ENCODE measurements at regions not wholly inside any gene's neighbourhood (a gene's known extent, or its start where the extent isn't known, plus 50 kb on each side); places are given as distances from the start of the nearest gene placed in this dataset.

DNA sequence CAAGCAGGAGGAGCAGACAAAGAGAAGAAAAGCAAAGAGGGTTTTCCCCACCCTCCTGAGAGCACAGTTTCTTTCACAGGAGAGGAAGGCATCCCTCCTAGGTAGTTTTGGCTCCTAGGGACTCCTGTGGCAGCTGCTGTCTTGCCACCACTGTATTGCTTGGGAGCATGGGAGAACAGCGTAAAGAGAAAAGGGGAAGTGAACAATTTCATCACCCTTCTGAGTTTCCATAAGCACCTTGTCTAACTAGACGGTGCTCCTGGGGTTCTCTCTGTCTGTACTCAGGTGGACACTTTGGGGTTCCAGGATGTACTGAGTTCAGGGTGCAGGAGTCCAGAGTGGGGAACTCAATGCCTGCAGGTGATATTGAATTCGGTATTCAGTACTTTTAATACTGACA is 1430.5 kb downstream of the TBC1D22A start:
- H3K4me3 ChIP-seq (ENCODE audit: low read depth, low read length) = no peak overlapping the region
- DNase-seq (ENCODE audit: low read depth) = no peak
- in situ Hi-C loops (cut with HindIII; ENCODE audit: low sequenced_read_pairs) = no loop called here
- no peak for TF ChIP-seq CTCF (IDR thresholded peaks at IDR 0.05; ENCODE audit: low read depth, low read length, missing control alignments)

DNA sequence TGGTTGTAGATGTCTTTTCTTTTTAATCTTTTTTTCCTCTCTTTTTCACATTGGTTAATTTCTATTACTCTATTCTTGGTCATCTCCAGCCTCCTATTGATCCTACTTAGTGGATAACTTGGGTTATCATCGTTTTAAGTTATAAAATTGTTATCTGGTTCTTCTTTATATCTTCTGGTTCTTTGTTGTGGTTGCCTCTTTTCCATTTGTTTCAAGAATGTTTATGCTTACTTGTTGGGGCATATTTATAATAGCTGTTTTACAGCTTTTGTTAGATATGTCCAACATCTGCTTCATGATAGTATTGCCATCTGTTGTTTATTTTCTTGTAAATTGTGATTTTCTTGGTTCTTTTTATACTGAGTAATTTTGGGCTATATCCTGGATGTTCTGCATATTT is 1429.6 kb downstream of the TBC1D22A start:
- no peak for TF ChIP-seq CTCF (IDR thresholded peaks at IDR 0.05; ENCODE audit: low read depth, low read length, missing control alignments)
- DNase-seq (ENCODE audit: low read depth) = no peak
- no peak overlapping the region for H3K4me3 ChIP-seq (ENCODE audit: low read depth, low read length)
- in situ Hi-C loops (cut with HindIII; ENCODE audit: low sequenced_read_pairs) = no loop called here

- DNase-seq (ENCODE audit: low read depth) = no peak
- in situ Hi-C loops (cut with HindIII; ENCODE audit: low sequenced_read_pairs) = no loop called here
- no peak overlapping the region for H3K4me3 ChIP-seq (ENCODE audit: low read depth, low read length)
- TF ChIP-seq CTCF (IDR thresholded peaks at IDR 0.05; ENCODE audit: low read depth, low read length, missing control alignments) = no peak
These were observed 1425.8 kb downstream of the TBC1D22A start for GRCh38 chr22:48188231-48188721.

- in situ Hi-C loops (cut with HindIII; ENCODE audit: low sequenced_read_pairs) = no loop called here
These were observed 1424.9 kb downstream of the TBC1D22A start for GRCh38 chr22:48187356-48187755.

DNA sequence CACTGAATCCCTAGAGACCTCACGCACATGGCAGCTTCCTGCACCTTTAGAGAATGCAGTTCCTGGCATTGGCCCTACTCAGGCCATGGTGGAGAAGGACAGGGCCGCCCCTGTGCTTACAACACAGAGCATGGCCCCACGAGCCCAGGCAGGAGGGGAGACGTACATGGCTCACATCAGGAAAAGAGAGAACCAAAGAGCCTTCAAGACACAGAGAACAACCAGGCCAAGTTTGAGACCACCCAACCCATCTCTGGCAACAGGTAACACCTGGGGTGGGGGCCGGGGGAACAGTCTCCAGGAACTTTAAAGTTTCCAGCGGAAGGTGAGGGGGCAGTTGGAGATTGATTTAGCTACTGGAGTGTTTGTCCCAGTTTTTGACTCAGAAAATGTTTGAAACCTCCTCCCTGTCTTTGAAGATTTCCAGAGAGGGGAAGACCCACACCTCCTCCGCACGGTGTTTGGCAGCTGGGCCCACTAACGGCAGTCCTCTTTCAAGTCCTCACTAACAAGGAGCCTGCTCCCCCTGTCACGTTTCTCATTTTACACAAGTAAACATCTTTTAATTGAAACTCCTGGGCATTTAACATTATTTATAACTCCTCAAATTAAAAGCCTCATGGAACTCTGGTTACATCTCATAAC is 1423.8 kb downstream of the TBC1D22A start:
- DNase-seq (ENCODE audit: low read depth) = no peak
- no peak for TF ChIP-seq CTCF (IDR thresholded peaks at IDR 0.05; ENCODE audit: low read depth, low read length, missing control alignments)
- H3K4me3 ChIP-seq (ENCODE audit: low read depth, low read length) = no peak overlapping the region
- in situ Hi-C loops (cut with HindIII; ENCODE audit: low sequenced_read_pairs) = no loop called here

More at GRCh38 chr22:48187356-48187755, 1424.9 kb downstream of the TBC1D22A start:
- DNase-seq (ENCODE audit: low read depth) = no peak
- H3K4me3 ChIP-seq (ENCODE audit: low read depth, low read length) = no peak overlapping the region
- TF ChIP-seq CTCF (IDR thresholded peaks at IDR 0.05; ENCODE audit: low read depth, low read length, missing control alignments) = no peak

DNA sequence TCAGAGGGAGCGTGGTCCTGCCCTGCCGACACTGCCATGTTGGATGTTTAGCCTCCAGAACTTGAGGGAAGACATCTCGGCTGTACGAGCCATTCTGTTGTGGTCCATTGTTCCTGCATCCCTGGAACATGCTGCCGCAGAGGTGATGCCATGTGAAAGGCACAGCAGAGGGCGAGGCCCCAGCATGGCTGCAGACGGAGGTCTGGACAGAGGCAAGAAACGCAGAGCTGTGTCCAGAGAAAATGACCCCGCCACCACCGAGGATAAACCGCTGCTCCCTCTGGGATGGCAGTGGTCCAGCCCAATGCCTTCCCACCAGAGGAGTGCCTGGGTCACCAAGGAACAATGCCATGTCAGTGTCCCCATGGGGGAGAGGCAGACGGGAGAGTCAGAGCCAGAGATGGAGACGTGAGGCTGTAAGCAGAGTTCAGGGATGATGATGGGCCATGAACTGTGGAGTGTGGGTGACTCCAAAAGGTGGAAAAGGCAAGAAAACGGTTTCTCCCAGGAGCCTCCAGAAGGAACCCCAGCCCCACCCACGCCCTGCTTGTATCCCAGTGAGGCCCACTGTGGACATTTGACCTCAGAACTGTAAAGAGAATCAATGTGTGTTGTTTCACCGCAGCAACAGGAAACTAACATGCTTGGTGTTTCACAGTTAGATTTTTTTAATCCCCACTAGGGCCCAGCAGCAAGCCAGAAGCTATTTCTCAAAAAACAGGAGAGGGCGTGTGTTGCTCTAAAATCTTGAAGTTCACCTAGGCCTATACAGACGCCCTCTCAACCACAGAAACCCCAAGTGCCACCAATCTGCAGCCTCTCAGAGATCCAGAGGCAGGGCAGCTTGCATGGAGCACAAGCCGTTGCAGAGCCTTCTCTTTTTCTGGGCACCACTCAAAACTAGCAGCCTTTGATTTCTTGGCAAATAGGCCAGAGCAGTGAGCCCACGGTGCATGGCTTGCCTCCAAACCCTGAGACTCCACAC is 1422.9 kb downstream of the TBC1D22A start:
- no peak overlapping the region for H3K4me3 ChIP-seq (ENCODE audit: low read depth, low read length)
- no peak for DNase-seq (ENCODE audit: low read depth)
- no peak for TF ChIP-seq CTCF (IDR thresholded peaks at IDR 0.05; ENCODE audit: low read depth, low read length, missing control alignments)
- in situ Hi-C loops (cut with HindIII; ENCODE audit: low sequenced_read_pairs) = no loop called here
